SK-N-SH (cell line): ENCODE measurements at regions not wholly inside any gene's neighbourhood (a gene's known extent, or its start where the extent isn't known, plus 50 kb on each side); places are given as distances from the start of the nearest gene placed in this dataset.

Experiments used
- CTCF ChIA-PET: fragments of 300-600, 350-600 bp; formaldehyde crosslinking; extraction: SDS; loops from one replicate; lab custom pipeline; 2021; lab: Yijun Ruan, JAX
- POLR2A ChIA-PET: fragments of 350-600 bp; sonication (Branson Sonifier 250); formaldehyde crosslinking; extraction: SDS; loops from one replicate; lab custom pipeline; 2020; ENCODE audit warnings: antibody characterized with exemption, inconsistent platforms; lab: Yijun Ruan, JAX
- DNase-seq: peaks from one replicate; pipeline ENCODE4 v3.0.0; 2012
- H2AFZ ChIP-seq: fragments of 200-600 bp; sonication (generic); 2 replicates; pipeline ENCODE4 v1.8.1; 2016; ENCODE audit warnings: antibody characterized with exemption, mild to moderate bottlenecking, low read depth
- H3F3A ChIP-seq: fragments of 200-600 bp; sonication (generic); replicated peaks from 2 replicates; pipeline ENCODE3; 2016; ENCODE audit warnings: antibody characterized with exemption, mild to moderate bottlenecking; ENCODE audit not compliant: insufficient read depth
- H3K27ac ChIP-seq, 2 experiments: fragments of 200-500 bp in 1 of 2; fragments of 200-600 bp in 1 of 2; sonication (Bioruptor generic) in 1 of 2; sonication (generic), shearing (Covaris generic) in 1 of 2; 2 replicates each; pipeline versions ENCODE4 v1.5.1 to v1.6.1; 2014 to 2016; ENCODE audit warnings: low read depth in 2 of 2, inconsistent platforms in 1 of 2, low read length in 1 of 2, mild to moderate bottlenecking in 1 of 2, mixed read lengths in 1 of 2
- H3K27me3 ChIP-seq: fragments of 200-600 bp; sonication (generic), shearing (Covaris generic); 2 replicates; pipeline ENCODE4 v1.6.1; 2016; ENCODE audit warnings: mixed run types; ENCODE audit not compliant: insufficient read depth
- H3K36me3 ChIP-seq, 2 experiments: fragments of 200-500 bp in 1 of 2; fragments of 200-600 bp in 1 of 2; sonication (Bioruptor generic) in 1 of 2; sonication (generic) in 1 of 2; replicated peaks in 1 of 2; 2 replicates each; pipeline versions ENCODE3 to v1.5.1; 2014 to 2016; ENCODE audit warnings: low read length in 1 of 2, mild to moderate bottlenecking in 1 of 2; ENCODE audit not compliant: insufficient read depth in 2 of 2, control insufficient read depth in 1 of 2
- H3K4me1 ChIP-seq, 2 experiments: fragments of 200-500 bp in 1 of 2; fragments of 200-600 bp in 1 of 2; sonication (Bioruptor generic) in 1 of 2; sonication (generic), shearing (Covaris generic) in 1 of 2; 2 replicates each; pipeline versions ENCODE4 v1.5.1 to v1.6.1; 2014 to 2016; ENCODE audit warnings: low read depth in 1 of 2, low read length in 1 of 2, mixed run types in 1 of 2; ENCODE audit not compliant: insufficient read depth in 2 of 2, control insufficient read depth in 1 of 2
- H3K4me2 ChIP-seq: fragments of 200-600 bp; sonication (generic), shearing (Covaris generic); 2 replicates; pipeline ENCODE4 v1.6.1; 2017; ENCODE audit warnings: mixed run types
- H3K4me3 ChIP-seq, 2 experiments: fragments of 200-500 bp in 1 of 2; fragments of 200-600 bp in 1 of 2; sonication (Bioruptor generic) in 1 of 2; sonication (generic), shearing (Covaris generic) in 1 of 2; 2 replicates each; pipeline versions ENCODE4 v1.5.1 to v1.8.1; 2014 to 2016; ENCODE audit warnings: low read depth in 2 of 2, inconsistent platforms in 1 of 2, low read length in 1 of 2, mild to moderate bottlenecking in 1 of 2, mixed read lengths in 1 of 2, moderate library complexity in 1 of 2
- H3K79me2 ChIP-seq: fragments of 200-600 bp; sonication (generic); 2 replicates; pipeline ENCODE4 v1.8.1; 2017; ENCODE audit warnings: mild to moderate bottlenecking; ENCODE audit not compliant: insufficient read depth
- H3K9ac ChIP-seq: fragments of 200-600 bp; sonication (generic); 2 replicates; pipeline ENCODE4 v1.6.1; 2017; ENCODE audit warnings: mixed run types
- H3K9me2 ChIP-seq: fragments of 200-600 bp; sonication (generic); 2 replicates; pipeline ENCODE4 v1.6.1; 2017; ENCODE audit warnings: mixed run types
- H3K9me3 ChIP-seq: fragments of 200-600 bp; sonication (generic); 2 replicates; pipeline ENCODE4 v1.6.1; 2017; ENCODE audit warnings: mixed run types, mild to moderate bottlenecking, moderate library complexity
- H4K20me1 ChIP-seq: fragments of 200-600 bp; sonication (generic); 2 replicates; pipeline ENCODE4 v1.6.1; 2017; ENCODE audit warnings: mild to moderate bottlenecking, mixed run types; ENCODE audit not compliant: insufficient read depth
- CHD2 ChIP-seq: fragments of 150-350 bp; IDR thresholded peaks from 2 replicates; pipeline ENCODE4 v1.6.1; 2018; ENCODE audit warnings: low read length; ENCODE audit not compliant: partially characterized antibody
- CTCF ChIP-seq: fragments of 200-600 bp; sonication (generic); IDR thresholded peaks from 2 replicates; pipeline ENCODE4 v1.6.1; 2017; ENCODE audit warnings: antibody characterized with exemption, mild to moderate bottlenecking, moderate library complexity
- ELF1 ChIP-seq: IDR thresholded peaks from 2 replicates; pipeline ENCODE4 v1.4.0; 2012
- EP300 ChIP-seq, 2 experiments: IDR thresholded peaks; 2 replicates each; pipeline versions ENCODE4 v1.4.0 to v1.6.1; 2012; ENCODE audit warnings: borderline replicate concordance in 1 of 2, low read depth in 1 of 2, low read length in 1 of 2
- FOXJ3 ChIP-seq: sonication (generic); formaldehyde crosslinking; IDR thresholded peaks from 2 replicates; pipeline ENCODE4 v1.5.1; 2020; ENCODE audit warnings: mild to moderate bottlenecking, missing genetic modification reagents
- IRF3 ChIP-seq: fragments of 150-350 bp; IDR thresholded peaks from 2 replicates; pipeline ENCODE4 v1.6.1; 2016; ENCODE audit warnings: mild to moderate bottlenecking, low read depth, low read length
- MAX ChIP-seq: IDR thresholded peaks from 2 replicates; pipeline ENCODE4 v1.4.0; 2012; ENCODE audit warnings: low read depth
- MEF2A ChIP-seq: IDR thresholded peaks from 2 replicates; pipeline ENCODE4 v1.4.0; 2012; ENCODE audit warnings: low read depth, borderline replicate concordance
- MXI1 ChIP-seq: IDR thresholded peaks from 2 replicates; pipeline ENCODE4 v1.6.1; 2012; ENCODE audit warnings: mild to moderate bottlenecking, low read depth, low read length, improper control_type of control experiment
- NRF1 ChIP-seq: IDR thresholded peaks from 2 replicates; pipeline ENCODE4 v1.6.1; 2012; ENCODE audit warnings: low read depth, mild to moderate bottlenecking, low read length
- PBX3 ChIP-seq: IDR thresholded peaks from 2 replicates; pipeline ENCODE4; 2012
- POLR2AphosphoS5 ChIP-seq: IDR thresholded peaks from 2 replicates; pipeline ENCODE4 v1.6.1; 2012; ENCODE audit warnings: low read depth, low read length
- RAD21 ChIP-seq: IDR thresholded peaks from 2 replicates; pipeline ENCODE4 v1.6.1; 2012; ENCODE audit warnings: mild to moderate bottlenecking, low read length
- RFX5 ChIP-seq: IDR thresholded peaks from 2 replicates; pipeline ENCODE4 v1.6.1; 2012; ENCODE audit warnings: mild to moderate bottlenecking, improper control_type of control experiment, low read length
- RXRA ChIP-seq: IDR thresholded peaks from 2 replicates; pipeline ENCODE4 v1.4.0; 2012; ENCODE audit warnings: low read depth, mild to moderate bottlenecking, borderline replicate concordance
- SIN3A ChIP-seq: IDR thresholded peaks from 2 replicates; pipeline ENCODE4 v1.6.1; 2012; ENCODE audit warnings: low read depth, mild to moderate bottlenecking, low read length, moderate library complexity, borderline replicate concordance
- SMC3 ChIP-seq: IDR thresholded peaks from 2 replicates; pipeline ENCODE4 v1.6.1; 2012; ENCODE audit warnings: low read depth, low read length, improper control_type of control experiment
- TAF1 ChIP-seq: IDR thresholded peaks from 2 replicates; pipeline ENCODE4 v1.6.1; 2012; ENCODE audit warnings: low read depth, mild to moderate bottlenecking, low read length, moderate library complexity, borderline replicate concordance
- USF1 ChIP-seq: IDR thresholded peaks from 2 replicates; pipeline ENCODE4 v1.4.0; 2012; ENCODE audit warnings: low read depth, borderline replicate concordance
- YY1 ChIP-seq: IDR thresholded peaks from 2 replicates; pipeline ENCODE4 v1.4.0; 2012; ENCODE audit warnings: low read depth, mild to moderate bottlenecking
- WGBS: methylation state at CpG from one replicate; pipeline ENCODE4 v1.1.6; 2017; ENCODE audit warnings: low lambda C conversion rate; 5-methylcytosine and 5-hydroxymethylcytosine counted together

- DNase-seq, result no peak
- Histone ChIP-seq H3K36me3 (no peaks in the 10 kb centered on the region), H3K9me3 (no peaks in the 10 kb centered on the region), H3K27ac (no peak overlapping the region), H3K27me3 (no peaks in the 10 kb centered on the region), H3K9ac (no peak overlapping the region), H3K79me2 (no peaks in the 10 kb centered on the region), H3K9me2 (no peaks in the 10 kb centered on the region), H4K20me1 (no peaks in the 10 kb centered on the region), H2AFZ (no peak overlapping the region), H3K4me1 (no peaks in the 10 kb centered on the region), H3F3A (no peaks in the 10 kb centered on the region), H3K4me2 (no peak overlapping the region), H3K4me3 (no peak overlapping the region)
- CTCF ChIA-PET, result no interaction called here
- 18% methylated on average over 3 of the region's 5 CpGs for WGBS
- POLR2A ChIA-PET, result no interaction called here
- TF ChIP-seq RAD21, result no peak
- no peak for TF ChIP-seq MAX
- no peak for TF ChIP-seq SMC3
- no peak for TF ChIP-seq USF1
- no peak for TF ChIP-seq EP300 (IDR thresholded peaks at IDR 0.05; ENCODE audit: borderline replicate concordance in 1 of 2, low read depth in 1 of 2, low read length in 1 of 2)
- TF ChIP-seq POLR2AphosphoS5, result no peak
- TF ChIP-seq ELF1, result no peak
- no peak for TF ChIP-seq IRF3
- no peak for TF ChIP-seq FOXJ3 (CRISPR knock-in tag)
- no peak for TF ChIP-seq RFX5
- no peak for TF ChIP-seq RXRA
- no peak for TF ChIP-seq YY1
- TF ChIP-seq MEF2A, result no peak
- TF ChIP-seq PBX3, result no peak
- TF ChIP-seq NRF1, result no peak
- TF ChIP-seq CHD2, result no peak
- TF ChIP-seq SIN3A, result no peak
- no peak for TF ChIP-seq TAF1
- TF ChIP-seq MXI1, result no peak
- TF ChIP-seq CTCF, result no peak
- TF ChIP-seq, all 33 proteins: peak for 0
These were observed 253.9 kb downstream of the SPATA31D1 start for GRCh38 chr9:82242285-82242963.
